Astrocyte (in vitro differentiated cells and primary cell): ENCODE measurements at regions not wholly inside any gene's neighbourhood (a gene's known extent, or its start where the extent isn't known, plus 50 kb on each side); places are given as distances from the start of the nearest gene placed in this dataset.

Experiments
- CTCF ChIP-seq: IDR thresholded peaks from 2 replicates; pipeline ENCODE4 v1.5.1; 2011; ENCODE audit warnings: low read depth, mild to moderate bottlenecking, inconsistent platforms, low read length, moderate library complexity; ENCODE audit not compliant: insufficient read depth
- EZH2 ChIP-seq: IDR thresholded peaks from 2 replicates; pipeline ENCODE4 v1.6.1; 2012; ENCODE audit warnings: mild to moderate bottlenecking, low read length, inconsistent platforms; ENCODE audit not compliant: insufficient read depth

GRCh38 chr14:51451561-51451960 is 200.1 kb upstream of the FRMD6 start:
- TF ChIP-seq CTCF (no peak), EZH2 (no peak)
